ENCODE measurements at regions not wholly inside any gene's neighbourhood (a gene's known extent, or its start where the extent isn't known, plus 50 kb on each side); places are given as distances from the start of the nearest gene placed in this dataset.

DNA sequence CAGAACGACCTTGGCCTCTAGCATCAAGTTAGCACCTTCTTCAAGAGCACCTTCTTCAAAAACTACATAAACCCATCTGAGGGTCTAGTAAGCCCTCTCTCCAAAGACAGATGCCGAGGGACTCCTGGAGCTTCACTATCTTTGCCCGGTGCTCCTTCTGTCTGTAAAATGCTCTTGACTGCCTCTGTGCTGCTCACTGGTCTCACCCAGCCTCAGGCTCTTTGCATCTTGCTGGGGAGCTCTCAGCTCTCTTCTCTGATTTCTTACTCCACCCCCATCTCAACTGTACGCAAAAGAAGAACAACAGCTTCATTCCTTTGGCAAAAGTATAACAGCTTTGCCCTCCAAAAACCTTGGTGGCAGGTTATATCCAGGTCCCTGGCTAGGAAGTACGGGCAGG, 404.2 kb downstream of the KLF12 start:
- TF ChIP-seq, protein P1, sequence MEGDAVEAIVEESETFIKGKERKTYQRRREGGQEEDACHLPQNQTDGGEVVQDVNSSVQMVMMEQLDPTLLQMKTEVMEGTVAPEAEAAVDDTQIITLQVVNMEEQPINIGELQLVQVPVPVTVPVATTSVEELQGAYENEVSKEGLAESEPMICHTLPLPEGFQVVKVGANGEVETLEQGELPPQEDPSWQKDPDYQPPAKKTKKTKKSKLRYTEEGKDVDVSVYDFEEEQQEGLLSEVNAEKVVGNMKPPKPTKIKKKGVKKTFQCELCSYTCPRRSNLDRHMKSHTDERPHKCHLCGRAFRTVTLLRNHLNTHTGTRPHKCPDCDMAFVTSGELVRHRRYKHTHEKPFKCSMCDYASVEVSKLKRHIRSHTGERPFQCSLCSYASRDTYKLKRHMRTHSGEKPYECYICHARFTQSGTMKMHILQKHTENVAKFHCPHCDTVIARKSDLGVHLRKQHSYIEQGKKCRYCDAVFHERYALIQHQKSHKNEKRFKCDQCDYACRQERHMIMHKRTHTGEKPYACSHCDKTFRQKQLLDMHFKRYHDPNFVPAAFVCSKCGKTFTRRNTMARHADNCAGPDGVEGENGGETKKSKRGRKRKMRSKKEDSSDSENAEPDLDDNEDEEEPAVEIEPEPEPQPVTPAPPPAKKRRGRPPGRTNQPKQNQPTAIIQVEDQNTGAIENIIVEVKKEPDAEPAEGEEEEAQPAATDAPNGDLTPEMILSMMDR (IDR thresholded peaks at IDR 0.05): no peak
- TF ChIP-seq POLR2A (IDR thresholded peaks at IDR 0.05): no peak

Measured in body of pancreas (tissue), 4 donors.